ENCODE measurements at regions not wholly inside any gene's neighbourhood (a gene's known extent, or its start where the extent isn't known, plus 50 kb on each side); places are given as distances from the start of the nearest gene placed in this dataset.

DNA sequence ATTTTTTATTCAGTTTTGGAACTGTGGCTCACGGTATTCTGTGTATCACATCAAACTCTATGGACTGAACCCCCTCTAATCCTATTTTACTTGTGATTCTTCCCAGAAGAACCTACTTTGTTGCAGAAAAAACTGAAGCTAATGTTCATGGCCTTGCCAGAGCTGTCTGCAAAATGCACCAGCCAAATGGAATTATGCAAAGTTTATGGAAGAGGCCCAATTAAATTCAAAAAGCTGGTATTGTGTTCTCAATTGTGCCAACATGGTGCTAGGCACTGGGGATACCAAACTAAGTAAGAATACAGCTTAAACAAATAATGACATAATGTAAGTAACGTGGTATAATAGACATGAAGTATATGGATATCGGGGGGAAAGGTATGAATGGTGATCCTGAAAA lies 273.8 kb upstream of the DUSP10 start:
- Mint-ChIP-seq H3K27ac (no peak overlapping the region), H3K36me3 (no peaks in the 10 kb centered on the region), H3K4me3 (no peak overlapping the region), H3K27me3 (no peaks in the 10 kb centered on the region), H3K9me3 (no peaks in the 10 kb centered on the region), H3K4me1 (ENCODE audit: unreplicated experiment) (no peaks in the 10 kb centered on the region)
- TF ChIP-seq, protein P1, sequence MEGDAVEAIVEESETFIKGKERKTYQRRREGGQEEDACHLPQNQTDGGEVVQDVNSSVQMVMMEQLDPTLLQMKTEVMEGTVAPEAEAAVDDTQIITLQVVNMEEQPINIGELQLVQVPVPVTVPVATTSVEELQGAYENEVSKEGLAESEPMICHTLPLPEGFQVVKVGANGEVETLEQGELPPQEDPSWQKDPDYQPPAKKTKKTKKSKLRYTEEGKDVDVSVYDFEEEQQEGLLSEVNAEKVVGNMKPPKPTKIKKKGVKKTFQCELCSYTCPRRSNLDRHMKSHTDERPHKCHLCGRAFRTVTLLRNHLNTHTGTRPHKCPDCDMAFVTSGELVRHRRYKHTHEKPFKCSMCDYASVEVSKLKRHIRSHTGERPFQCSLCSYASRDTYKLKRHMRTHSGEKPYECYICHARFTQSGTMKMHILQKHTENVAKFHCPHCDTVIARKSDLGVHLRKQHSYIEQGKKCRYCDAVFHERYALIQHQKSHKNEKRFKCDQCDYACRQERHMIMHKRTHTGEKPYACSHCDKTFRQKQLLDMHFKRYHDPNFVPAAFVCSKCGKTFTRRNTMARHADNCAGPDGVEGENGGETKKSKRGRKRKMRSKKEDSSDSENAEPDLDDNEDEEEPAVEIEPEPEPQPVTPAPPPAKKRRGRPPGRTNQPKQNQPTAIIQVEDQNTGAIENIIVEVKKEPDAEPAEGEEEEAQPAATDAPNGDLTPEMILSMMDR (conservative IDR thresholded peaks at IDR 0.05), result no peak
- DNase-seq (ENCODE audit: extremely low spot score, unreplicated experiment), result no peak

DNA sequence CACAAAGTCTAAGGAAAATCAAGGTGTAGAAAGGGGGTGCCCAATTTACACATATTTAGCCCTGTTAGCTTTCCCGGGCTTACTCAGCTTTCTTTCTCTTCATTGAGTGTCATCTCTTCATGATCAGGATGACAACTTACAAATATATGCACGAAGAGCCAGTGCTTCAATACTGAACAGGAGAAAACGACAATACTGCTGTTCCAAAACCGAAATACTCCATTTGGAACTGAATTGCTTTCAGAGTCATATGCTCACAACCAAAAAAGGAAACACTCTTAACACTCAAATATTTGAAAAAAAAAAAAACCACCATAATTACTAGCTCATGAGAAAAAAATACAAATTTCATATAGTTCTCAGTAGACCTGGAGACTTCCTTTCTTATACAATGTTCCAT lies 272.1 kb upstream of the DUSP10 start:
- H3K36me3 Mint-ChIP-seq, result no peaks in the 10 kb centered on the region
- H3K27me3 Mint-ChIP-seq, result no peaks in the 10 kb centered on the region
- no peak for DNase-seq (ENCODE audit: extremely low spot score, unreplicated experiment)
- TF ChIP-seq, protein P1 (conservative IDR thresholded peaks at IDR 0.05), result no peak
- H3K4me3 Mint-ChIP-seq, result no peak overlapping the region
- no peak overlapping the region for H3K27ac Mint-ChIP-seq
- no peaks in the 10 kb centered on the region for H3K4me1 Mint-ChIP-seq (ENCODE audit: unreplicated experiment)
- no peaks in the 10 kb centered on the region for H3K9me3 Mint-ChIP-seq

DNA sequence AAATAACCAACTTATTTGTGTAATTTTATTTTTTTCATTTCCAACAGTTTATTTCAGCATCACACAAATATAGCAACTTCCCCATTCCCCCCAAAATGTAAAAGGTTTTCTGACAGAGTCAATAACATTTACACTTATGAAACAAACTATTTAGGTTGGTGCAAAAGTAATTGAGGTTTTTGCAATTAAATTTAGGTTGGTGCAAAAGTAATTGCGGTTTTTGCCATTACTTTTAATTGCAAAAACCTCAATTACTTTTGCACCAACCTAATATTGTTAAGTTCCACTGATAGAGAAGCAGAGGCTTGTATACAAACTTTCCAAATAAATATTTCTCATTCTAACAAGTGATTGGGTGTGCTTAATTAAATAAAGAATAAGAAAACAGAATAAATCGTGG lies 270.9 kb upstream of the DUSP10 start:
- Mint-ChIP-seq H3K4me3 (no peak overlapping the region), H3K27me3 (no peaks in the 10 kb centered on the region), H3K4me1 (ENCODE audit: unreplicated experiment) (no peaks in the 10 kb centered on the region), H3K36me3 (no peaks in the 10 kb centered on the region), H3K27ac (no peak overlapping the region), H3K9me3 (no peaks in the 10 kb centered on the region)
- DNase-seq (ENCODE audit: extremely low spot score, unreplicated experiment), result no peak
- TF ChIP-seq, protein P1 (conservative IDR thresholded peaks at IDR 0.05), result no peak

DNA sequence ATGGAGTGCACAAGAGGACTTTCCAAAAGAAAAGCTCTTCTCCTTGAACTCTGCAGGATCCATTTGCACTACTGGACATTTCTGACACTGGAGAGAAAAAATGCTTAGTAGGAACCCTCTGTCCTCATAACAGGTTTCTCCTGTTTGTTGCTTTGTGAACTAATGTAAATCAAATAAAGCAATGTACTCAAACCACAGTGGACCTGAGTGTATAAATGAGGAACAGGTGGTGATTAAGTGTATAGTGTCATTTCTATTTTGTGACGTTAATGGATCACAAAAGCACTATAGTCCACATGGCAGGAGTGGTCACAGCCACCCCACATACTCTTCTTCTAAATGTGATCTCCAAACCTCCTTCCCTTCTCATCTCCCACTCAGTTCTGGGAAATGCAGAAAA lies 268.4 kb upstream of the DUSP10 start:
- H3K9me3 Mint-ChIP-seq, result no peaks in the 10 kb centered on the region
- H3K4me3 Mint-ChIP-seq, result no peak overlapping the region
- no peaks in the 10 kb centered on the region for H3K36me3 Mint-ChIP-seq
- H3K27ac Mint-ChIP-seq, result no peak overlapping the region
- TF ChIP-seq, protein P1 (conservative IDR thresholded peaks at IDR 0.05), result no peak
- no peaks in the 10 kb centered on the region for H3K27me3 Mint-ChIP-seq
- no peaks in the 10 kb centered on the region for H3K4me1 Mint-ChIP-seq (ENCODE audit: unreplicated experiment)
- no peak for DNase-seq (ENCODE audit: extremely low spot score, unreplicated experiment)

DNA sequence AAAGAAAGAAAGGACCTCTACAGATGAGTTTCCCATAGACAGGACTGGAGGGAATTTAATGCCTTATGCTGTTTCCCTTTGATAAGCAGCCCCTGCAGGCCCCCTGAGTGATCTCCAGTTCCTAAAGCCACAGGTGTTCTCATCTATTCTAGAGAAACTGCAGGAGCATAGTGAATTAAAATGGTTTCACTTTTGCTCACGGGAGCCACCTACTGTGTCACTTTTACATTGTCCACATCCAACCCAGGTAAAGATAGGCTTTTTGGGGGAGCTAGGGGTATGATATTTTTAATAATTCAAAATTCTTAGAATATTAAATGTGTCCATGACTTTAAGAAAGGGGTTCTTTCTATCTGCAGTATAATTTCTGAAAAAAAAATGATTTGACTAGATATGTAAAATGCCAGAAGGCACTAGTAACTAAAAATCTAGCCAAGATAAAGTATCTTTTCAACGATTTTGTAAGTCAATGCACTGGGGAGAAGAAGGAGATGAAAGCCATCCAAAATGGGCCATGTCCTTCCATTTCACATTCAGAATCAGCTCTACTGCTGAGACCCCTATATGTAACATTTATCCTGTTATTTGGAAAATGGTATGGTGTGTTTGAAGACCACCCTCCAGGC lies 267.3 kb upstream of the DUSP10 start:
- Mint-ChIP-seq H3K9me3 (no peaks in the 10 kb centered on the region), H3K4me3 (no peak overlapping the region), H3K4me1 (ENCODE audit: unreplicated experiment) (no peaks in the 10 kb centered on the region), H3K27ac (no peak overlapping the region), H3K27me3 (no peaks in the 10 kb centered on the region), H3K36me3 (no peaks in the 10 kb centered on the region)
- TF ChIP-seq, protein P1 (conservative IDR thresholded peaks at IDR 0.05), result peak; percentile 34
- no peak for DNase-seq (ENCODE audit: extremely low spot score, unreplicated experiment)

DNA sequence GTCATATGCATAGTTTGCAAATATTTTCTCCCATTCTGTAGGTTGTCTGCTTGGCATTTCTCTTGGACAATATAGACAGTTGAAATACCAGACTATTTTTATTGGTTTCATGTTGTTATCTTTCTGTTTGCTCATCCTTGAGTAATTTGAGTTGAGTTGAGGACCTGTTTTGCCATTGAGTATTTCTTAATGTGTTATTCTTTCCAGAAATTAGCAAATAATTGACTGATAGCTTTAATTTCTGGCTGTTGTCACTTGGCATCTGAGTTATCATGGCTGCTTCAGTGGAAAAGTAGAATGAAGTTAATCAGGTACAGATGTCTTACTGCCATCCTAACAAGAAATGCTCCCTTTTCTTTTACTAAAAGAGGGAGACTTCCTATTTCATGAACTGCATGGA lies 264.8 kb upstream of the DUSP10 start:
- Mint-ChIP-seq H3K4me1 (ENCODE audit: unreplicated experiment) (no peaks in the 10 kb centered on the region), H3K27me3 (no peaks in the 10 kb centered on the region), H3K27ac (no peak overlapping the region), H3K4me3 (no peak overlapping the region), H3K36me3 (no peaks in the 10 kb centered on the region), H3K9me3 (no peaks in the 10 kb centered on the region)
- TF ChIP-seq, protein P1 (conservative IDR thresholded peaks at IDR 0.05), result no peak
- no peak for DNase-seq (ENCODE audit: extremely low spot score, unreplicated experiment)
